Epithelial cell of proximal tubule (primary cell): ENCODE measurements at regions not wholly inside any gene's neighbourhood (a gene's known extent, or its start where the extent isn't known, plus 50 kb on each side); places are given as distances from the start of the nearest gene placed in this dataset.

Source experiments
- DNase-seq: peaks from one replicate; pipeline ENCODE4 v3.0.0-alpha.2; 2011; ENCODE audit warnings: low read depth
- H3K4me3 ChIP-seq: 2 replicates; pipeline ENCODE4 v1.5.1; 2011; ENCODE audit warnings: low read depth, mild to moderate bottlenecking, low read length
- TF ChIP-seq, protein P1 (sequence below): conservative IDR thresholded peaks from 2 replicates; pipeline ENCODE4 v1.5.1; 2012; ENCODE audit warnings: low read depth, mild to moderate bottlenecking, low read length

DNA sequence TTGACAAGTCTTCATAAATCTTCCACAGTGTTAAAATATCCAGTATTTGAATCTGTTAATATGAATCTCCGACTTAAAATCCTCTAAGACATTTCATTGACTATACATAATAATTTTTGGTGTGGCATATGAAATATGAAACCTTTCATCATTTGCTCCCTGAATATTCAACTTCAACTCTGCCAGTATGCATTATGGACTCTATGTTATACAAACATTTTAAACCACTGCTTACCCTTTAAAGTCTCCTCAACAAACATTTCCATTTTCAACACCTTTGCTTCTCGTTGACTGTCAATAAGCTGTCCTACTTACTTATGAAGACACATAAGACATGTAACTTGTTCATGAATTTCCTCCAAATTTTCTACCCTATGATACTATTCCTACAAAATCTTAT is 579.4 kb upstream of the SLITRK6 start:
- no peak for DNase-seq
- TF ChIP-seq, protein P1, sequence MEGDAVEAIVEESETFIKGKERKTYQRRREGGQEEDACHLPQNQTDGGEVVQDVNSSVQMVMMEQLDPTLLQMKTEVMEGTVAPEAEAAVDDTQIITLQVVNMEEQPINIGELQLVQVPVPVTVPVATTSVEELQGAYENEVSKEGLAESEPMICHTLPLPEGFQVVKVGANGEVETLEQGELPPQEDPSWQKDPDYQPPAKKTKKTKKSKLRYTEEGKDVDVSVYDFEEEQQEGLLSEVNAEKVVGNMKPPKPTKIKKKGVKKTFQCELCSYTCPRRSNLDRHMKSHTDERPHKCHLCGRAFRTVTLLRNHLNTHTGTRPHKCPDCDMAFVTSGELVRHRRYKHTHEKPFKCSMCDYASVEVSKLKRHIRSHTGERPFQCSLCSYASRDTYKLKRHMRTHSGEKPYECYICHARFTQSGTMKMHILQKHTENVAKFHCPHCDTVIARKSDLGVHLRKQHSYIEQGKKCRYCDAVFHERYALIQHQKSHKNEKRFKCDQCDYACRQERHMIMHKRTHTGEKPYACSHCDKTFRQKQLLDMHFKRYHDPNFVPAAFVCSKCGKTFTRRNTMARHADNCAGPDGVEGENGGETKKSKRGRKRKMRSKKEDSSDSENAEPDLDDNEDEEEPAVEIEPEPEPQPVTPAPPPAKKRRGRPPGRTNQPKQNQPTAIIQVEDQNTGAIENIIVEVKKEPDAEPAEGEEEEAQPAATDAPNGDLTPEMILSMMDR, result no peak
- no peak overlapping the region for H3K4me3 ChIP-seq

DNA sequence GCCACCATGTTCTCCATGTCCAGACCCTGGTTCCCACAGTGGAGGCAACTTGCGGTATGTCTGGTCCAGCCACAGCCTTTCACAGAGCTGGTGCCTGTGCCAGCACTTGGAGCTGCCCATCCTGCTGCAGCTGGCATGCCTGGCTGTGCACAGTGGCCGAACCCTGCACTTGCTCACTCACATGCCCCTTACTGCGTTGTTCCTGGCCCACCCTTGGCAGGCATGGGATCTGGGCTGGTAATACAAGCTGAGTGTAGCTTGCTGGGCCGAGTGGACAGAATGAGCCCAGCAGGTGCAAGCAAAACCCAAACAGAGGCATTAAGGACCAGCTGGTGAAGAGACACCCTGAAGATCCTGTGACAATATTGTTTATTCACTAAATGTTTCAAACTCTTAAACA is 583.9 kb upstream of the SLITRK6 start:
- no peak overlapping the region for H3K4me3 ChIP-seq
- TF ChIP-seq, protein P1, result no peak
- DNase-seq, result no peak

DNA sequence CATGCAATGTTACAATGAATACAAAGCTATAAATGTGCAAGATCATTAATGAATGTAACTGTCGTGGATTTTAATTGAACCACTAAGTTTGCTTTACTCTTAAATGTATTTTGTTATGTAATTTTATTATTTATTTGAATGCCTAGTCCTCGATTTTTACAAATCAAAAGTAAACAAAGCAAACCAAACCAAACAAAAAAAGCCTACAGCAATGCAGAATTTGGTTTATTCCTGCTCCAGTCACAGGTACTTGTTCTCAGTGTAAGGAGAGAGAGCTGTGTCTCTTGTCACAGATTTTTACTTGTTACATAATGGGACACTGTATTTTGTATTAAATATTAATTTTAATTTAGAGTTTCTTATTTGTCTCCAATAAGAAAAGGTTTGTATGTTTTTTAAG is 584.3 kb upstream of the SLITRK6 start:
- no peak overlapping the region for H3K4me3 ChIP-seq
- no peak for DNase-seq
- TF ChIP-seq, protein P1, result no peak

DNA sequence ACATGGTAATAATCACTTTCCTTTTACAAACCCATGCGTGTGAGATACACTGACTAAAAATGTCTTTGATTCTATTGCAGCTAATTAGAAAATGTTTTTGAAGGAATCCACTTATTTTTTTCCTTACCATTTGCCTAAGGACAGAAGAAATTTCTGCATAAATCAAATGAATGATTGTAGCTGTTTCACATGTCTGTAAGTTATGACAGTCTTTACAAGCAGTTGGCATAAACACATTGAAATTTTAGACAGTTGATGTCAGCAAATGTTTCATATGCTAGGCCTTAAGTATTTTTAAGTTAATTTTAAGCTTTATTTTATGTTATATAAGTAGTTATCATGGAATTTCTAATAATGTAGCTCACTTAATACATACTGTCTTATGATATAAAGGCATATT is 598.4 kb upstream of the SLITRK6 start:
- no peak for DNase-seq
- no peak overlapping the region for H3K4me3 ChIP-seq
- TF ChIP-seq, protein P1, result no peak

DNA sequence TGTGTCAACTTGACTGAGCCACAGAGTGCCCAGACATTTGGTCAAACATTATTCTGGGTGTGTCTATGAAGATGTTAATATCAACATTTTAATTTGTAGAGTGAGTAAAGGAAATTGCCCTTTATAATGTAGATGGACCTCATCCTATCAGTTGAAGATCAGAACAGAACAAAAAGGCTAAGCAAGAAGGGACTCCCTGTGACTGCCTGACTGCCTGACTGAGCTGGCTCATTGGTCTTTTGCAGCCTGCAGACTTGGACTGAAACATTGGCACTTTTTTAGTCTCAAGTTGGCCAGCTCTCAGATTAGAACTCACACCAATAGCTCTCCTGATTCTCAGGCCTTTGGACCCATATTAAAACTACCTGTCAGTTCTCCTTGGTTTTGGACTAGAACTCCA is 600.4 kb upstream of the SLITRK6 start:
- H3K4me3 ChIP-seq, result no peak overlapping the region
- TF ChIP-seq, protein P1, result no peak
- no peak for DNase-seq

DNA sequence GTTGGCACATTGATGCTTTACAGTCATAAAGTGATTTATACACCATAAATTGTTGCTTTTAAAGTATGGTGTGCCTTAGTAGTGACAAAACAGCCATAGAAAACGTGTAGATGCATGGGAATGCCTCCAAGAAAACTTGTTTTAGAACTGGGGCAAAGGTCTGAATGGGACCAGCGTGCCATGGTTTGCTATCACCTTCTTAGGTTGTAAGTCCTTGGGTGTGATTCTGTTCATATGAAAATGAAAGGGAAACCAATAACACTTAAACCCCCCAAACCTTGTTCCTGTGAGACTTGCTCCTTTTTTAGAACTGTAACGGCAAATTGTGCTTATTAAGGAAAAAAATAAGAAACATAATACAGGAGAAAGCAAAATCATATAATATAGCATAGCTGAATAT is 603.3 kb upstream of the SLITRK6 start:
- no peak for DNase-seq
- TF ChIP-seq, protein P1, result no peak
- no peak overlapping the region for H3K4me3 ChIP-seq

DNA sequence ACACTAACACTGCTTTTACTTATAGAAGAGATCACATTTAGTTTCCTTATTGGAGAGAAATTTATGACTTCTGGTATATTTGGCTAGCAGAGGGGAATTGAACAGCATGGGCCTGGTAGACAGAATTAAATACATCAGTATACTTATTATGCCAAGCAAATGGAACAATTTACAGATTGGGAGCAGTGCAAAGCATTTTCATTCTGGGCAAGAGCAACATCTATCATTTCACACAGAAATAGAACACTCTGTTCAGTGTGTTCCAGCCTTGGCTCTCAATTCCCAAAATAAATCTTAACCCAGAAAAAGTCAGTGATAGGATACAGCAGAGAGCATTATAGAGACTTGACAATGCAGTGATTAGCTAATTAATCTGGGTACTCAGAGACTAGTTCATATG is 604.0 kb upstream of the SLITRK6 start:
- no peak overlapping the region for H3K4me3 ChIP-seq
- TF ChIP-seq, protein P1, result no peak
- DNase-seq, result no peak
